K562 (cell line): ENCODE measurements at regions not wholly inside any gene's neighbourhood (a gene's known extent, or its start where the extent isn't known, plus 50 kb on each side); places are given as distances from the start of the nearest gene placed in this dataset.

Experiments
- ATAC-seq: fragments of 200-7000 bp; cut with Tn5 transposase; 3 replicates; pipeline ENCODE4 v1.9.1; 2020; ENCODE audit warnings: moderate library complexity
- BruUV-seq: library from RNA; stranded (reverse); fragments of 400-500 nt; replicated peaks from 2 replicates; lab custom pipeline; 2021; lab: Mats Ljungman, UMichigan
- CTCF ChIA-PET: fragments of 300-600 bp; formaldehyde crosslinking; extraction: SDS; loops from one replicate; lab custom pipeline; 2021; ENCODE audit warnings: low intra/inter-chr PET ratio; lab: Yijun Ruan, JAX
- POLR2A ChIA-PET: fragments of 300-600, 350-650 bp; sonication (Branson Sonifier 250); formaldehyde crosslinking; extraction: SDS; loops from one replicate; lab custom pipeline; 2021; ENCODE audit warnings: antibody characterized with exemption, inconsistent platforms; lab: Yijun Ruan, JAX
- DNase-seq, 4 experiments: peaks; one replicate each; pipeline versions ENCODE4 v3.0.0 to v3.0.0-alpha.2; 2011 to 2018; ENCODE audit warnings: low spot score in 3 of 4, mixed read lengths in 3 of 4; ENCODE audit errors: extremely low read depth in 1 of 4
- FAIRE-seq: peaks from 2 replicates; lab custom pipeline; 2011; peaks lifted over from hg19 to GRCh38; lab: Jason Lieb, UNC
- H2AFZ ChIP-seq: 2 replicates; pipeline ENCODE4 v1.6.0; 2011; ENCODE audit warnings: low read depth, low read length, control low read depth, inconsistent platforms
- H3K27ac ChIP-seq: fragments of 200-600 bp; 3 replicates; pipeline ENCODE4 v1.8.0; 2011; ENCODE audit warnings: low read depth, mild to moderate bottlenecking, control low read depth, inconsistent platforms, low read length, moderate library complexity, mixed read lengths; ENCODE audit errors: extremely low read depth
- H3K27me3 ChIP-seq, 2 experiments: fragments of 300-600 bp in 1 of 2; 2 replicates in 1 of 2; 3 replicates in 1 of 2; pipeline versions ENCODE4 v1.6.0 to v1.8.0; 2011; ENCODE audit warnings: inconsistent platforms in 2 of 2, low read length in 2 of 2, mild to moderate bottlenecking in 1 of 2, mixed read lengths in 1 of 2, moderate library complexity in 1 of 2; ENCODE audit not compliant: control insufficient read depth in 2 of 2, insufficient read depth in 2 of 2
- H3K36me3 ChIP-seq: fragments of 300-600 bp; 3 replicates; pipeline ENCODE4 v1.8.0; 2011; ENCODE audit warnings: mild to moderate bottlenecking, low read length, inconsistent platforms; ENCODE audit not compliant: control insufficient read depth, insufficient read depth
- H3K4me1 ChIP-seq, 2 experiments: fragments of 200-600 bp in 1 of 2; replicated peaks in 1 of 2; 2 replicates in 1 of 2; 3 replicates in 1 of 2; pipeline versions ENCODE4 v1.5.1 to v1.8.0; 2011; ENCODE audit warnings: inconsistent platforms in 2 of 2, low read length in 2 of 2, mild to moderate bottlenecking in 1 of 2, mixed read lengths in 1 of 2, moderate library complexity in 1 of 2; ENCODE audit not compliant: control insufficient read depth in 2 of 2, insufficient read depth in 2 of 2
- H3K4me2 ChIP-seq: 2 replicates; pipeline ENCODE4 v1.6.1; 2011; ENCODE audit warnings: low read length, control low read depth, inconsistent platforms, mixed read lengths; ENCODE audit not compliant: insufficient read depth
- H3K4me3 ChIP-seq: fragments of 200-600 bp; sonication (generic), shearing (Covaris generic); 2 replicates; pipeline ENCODE4 v1.5.1; 2016; ENCODE audit warnings: control low read depth, inconsistent platforms
- H3K79me2 ChIP-seq: fragments of 200-600 bp; 3 replicates; pipeline ENCODE4 v1.8.0; 2011; ENCODE audit warnings: low read length, inconsistent platforms; ENCODE audit not compliant: control insufficient read depth, insufficient read depth
- H3K9ac ChIP-seq, 2 experiments: 2 replicates each; pipeline versions ENCODE4 v1.6.0 to v1.6.1; 2011; ENCODE audit warnings: low read depth in 2 of 2, low read length in 2 of 2, control low read depth in 1 of 2, inconsistent platforms in 1 of 2, mild to moderate bottlenecking in 1 of 2, mixed read lengths in 1 of 2; ENCODE audit not compliant: insufficient read depth in 1 of 2
- H3K9me1 ChIP-seq: one replicate; pipeline ENCODE4 v1.6.0; 2011; ENCODE audit warnings: inconsistent platforms, mild to moderate bottlenecking, low read length, moderate library complexity; ENCODE audit not compliant: control insufficient read depth, insufficient read depth
- H3K9me3 ChIP-seq: replicated peaks from 2 replicates; pipeline ENCODE4 v1.5.1; 2011; ENCODE audit warnings: low read depth, low read length, inconsistent platforms; ENCODE audit not compliant: control insufficient read depth, insufficient read depth
- H4K20me1 ChIP-seq: replicated peaks from 2 replicates; pipeline ENCODE4 v1.6.1; 2011; ENCODE audit warnings: low read length, inconsistent platforms, mixed read lengths; ENCODE audit not compliant: control insufficient read depth, insufficient read depth
- CTBP1 ChIP-seq: fragments of 450-650 bp; IDR thresholded peaks from 2 replicates; pipeline ENCODE4 v1.6.1; 2016; ENCODE audit warnings: borderline replicate concordance
- ETV1 ChIP-seq: fragments of 450-650 bp; conservative IDR thresholded peaks from 2 replicates; pipeline ENCODE4 v1.6.1; 2016; ENCODE audit warnings: missing genetic modification characterization, control low read depth, low read depth, missing compliant biosample characterization
- FOXJ3 ChIP-seq: sonication (generic); formaldehyde crosslinking; IDR thresholded peaks from 2 replicates; pipeline ENCODE4 v1.4.0; 2020; ENCODE audit warnings: mild to moderate bottlenecking, missing genetic modification reagents
- HDAC2 ChIP-seq: fragments of 450-650 bp; IDR thresholded peaks from 2 replicates; pipeline ENCODE4 v1.6.1; 2016; ENCODE audit warnings: mild to moderate bottlenecking
- KAT8 ChIP-seq: fragments of 450-650 bp; IDR thresholded peaks from 2 replicates; pipeline ENCODE4 v1.6.1; 2016; ENCODE audit warnings: low read depth, mild to moderate bottlenecking
- KHSRP ChIP-seq: fragments of 450-650 bp; IDR thresholded peaks from 2 replicates; pipeline ENCODE4 v1.6.1; 2017
- MED1 ChIP-seq: sonication (generic); formaldehyde crosslinking; IDR thresholded peaks from 2 replicates; pipeline ENCODE4 v1.8.1; 2023; ENCODE audit warnings: missing genetic modification reagents, borderline replicate concordance
- STAT5A ChIP-seq: IDR thresholded peaks from 2 replicates; pipeline ENCODE4 v1.6.1; 2012; ENCODE audit warnings: low read length, inconsistent platforms, borderline replicate concordance
- ZC3H8 ChIP-seq: fragments of 450-650 bp; IDR thresholded peaks from 2 replicates; pipeline ENCODE4 v1.6.1; 2017
- ZNF668 ChIP-seq: fragments of 250-450 bp; sonication (Bioruptor Pico); IDR thresholded peaks from 2 replicates; pipeline ENCODE4 v1.8.0; 2022; ENCODE audit warnings: mild to moderate bottlenecking, inconsistent platforms
- ZNF79 ChIP-seq: fragments of 250-450 bp; sonication (Bioruptor Pico); IDR thresholded peaks from 2 replicates; pipeline ENCODE4 v1.4.0; 2020; ENCODE audit warnings: low read depth, mild to moderate bottlenecking, moderate library complexity
- WGBS: fragments of 100-300 bp; shearing (Covaris generic); methylation state at CpG from one replicate; pipeline ENCODE4 v1.1.6; 2016; ENCODE audit warnings: low coverage, mixed read lengths; ENCODE audit not compliant: insufficient coverage; ENCODE audit errors: missing lambda C conversion rate; 5-methylcytosine and 5-hydroxymethylcytosine counted together
- in situ Hi-C: fragments of 300-500 bp; cut with MboI; formaldehyde crosslinking; loops from 4 replicates; pipeline ENCODE4 v1.15.0; 2018; ENCODE audit warnings: inconsistent platforms, mixed read lengths
- intact Hi-C: fragments of 100-400 bp; cut with micrococcal nuclease; formaldehyde crosslinking; loops from 2 replicates; pipeline ENCODE4 v1.14.2; 2022
- TF ChIP-seq, protein P1 (sequence below): fragments of 450-650 bp; IDR thresholded peaks from 2 replicates; pipeline ENCODE4 v1.7.1; 2018; ENCODE audit warnings: mild to moderate bottlenecking, low read depth; ENCODE audit not compliant: partially characterized antibody

- TF ChIP-seq, protein P1, sequence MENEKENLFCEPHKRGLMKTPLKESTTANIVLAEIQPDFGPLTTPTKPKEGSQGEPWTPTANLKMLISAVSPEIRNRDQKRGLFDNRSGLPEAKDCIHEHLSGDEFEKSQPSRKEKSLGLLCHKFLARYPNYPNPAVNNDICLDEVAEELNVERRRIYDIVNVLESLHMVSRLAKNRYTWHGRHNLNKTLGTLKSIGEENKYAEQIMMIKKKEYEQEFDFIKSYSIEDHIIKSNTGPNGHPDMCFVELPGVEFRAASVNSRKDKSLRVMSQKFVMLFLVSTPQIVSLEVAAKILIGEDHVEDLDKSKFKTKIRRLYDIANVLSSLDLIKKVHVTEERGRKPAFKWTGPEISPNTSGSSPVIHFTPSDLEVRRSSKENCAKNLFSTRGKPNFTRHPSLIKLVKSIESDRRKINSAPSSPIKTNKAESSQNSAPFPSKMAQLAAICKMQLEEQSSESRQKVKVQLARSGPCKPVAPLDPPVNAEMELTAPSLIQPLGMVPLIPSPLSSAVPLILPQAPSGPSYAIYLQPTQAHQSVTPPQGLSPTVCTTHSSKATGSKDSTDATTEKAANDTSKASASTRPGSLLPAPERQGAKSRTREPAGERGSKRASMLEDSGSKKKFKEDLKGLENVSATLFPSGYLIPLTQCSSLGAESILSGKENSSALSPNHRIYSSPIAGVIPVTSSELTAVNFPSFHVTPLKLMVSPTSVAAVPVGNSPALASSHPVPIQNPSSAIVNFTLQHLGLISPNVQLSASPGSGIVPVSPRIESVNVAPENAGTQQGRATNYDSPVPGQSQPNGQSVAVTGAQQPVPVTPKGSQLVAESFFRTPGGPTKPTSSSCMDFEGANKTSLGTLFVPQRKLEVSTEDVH, result no peak
Observed at GRCh38 chr14:98243332-98243731, 1028.7 kb downstream of the BCL11B start (continued).

- Histone ChIP-seq H3K4me2 (no peak overlapping the region), H3K36me3 (no peaks in the 10 kb centered on the region), H4K20me1 (no peaks in the 10 kb centered on the region), H2AFZ (no peak overlapping the region), H3K9me3 (no peaks in the 10 kb centered on the region)
- intact Hi-C loops, result no loop called here
- POLR2A ChIA-PET, result no interaction called here
- in situ Hi-C loops, result no loop called here
- TF ChIP-seq CTBP1, result no peak
- no peak for TF ChIP-seq MED1 (CRISPR knock-in tag)
- no peak for TF ChIP-seq ZC3H8
- no peak for TF ChIP-seq KAT8
- no peak for TF ChIP-seq ETV1 (tag)
- no peak for TF ChIP-seq FOXJ3 (CRISPR knock-in tag)
- TF ChIP-seq STAT5A, result no peak
- no peak for TF ChIP-seq ZNF668
- no peak for TF ChIP-seq HDAC2
- no peak for TF ChIP-seq ZNF79 (CRISPR knock-in tag)
- no peak for TF ChIP-seq KHSRP
- TF ChIP-seq, all 486 proteins: peak for 0
- DNase-seq, result no peak
- no peak for ATAC-seq
- Histone ChIP-seq H3K9ac (no peak overlapping the region), H3K4me3 (no peak overlapping the region), H3K27ac (no peak overlapping the region), H3K79me2 (no peaks in the 10 kb centered on the region), H3K9me1 (no peaks in the 10 kb centered on the region), H3K4me1 (no peaks in the 10 kb centered on the region), H3K27me3 (no peaks in the 10 kb centered on the region)
- FAIRE-seq, result no peak
- 3% methylated on average over 9 of the region's 12 CpGs for WGBS
- CTCF ChIA-PET, result no interaction called here
- BruUV-seq, result no TSS peak
Observed at GRCh38 chr14:98244162-98244948, 1027.6 kb downstream of the BCL11B start.
